GM18870 (cell line): ENCODE measurements at regions not wholly inside any gene's neighbourhood (a gene's known extent, or its start where the extent isn't known, plus 50 kb on each side); places are given as distances from the start of the nearest gene placed in this dataset.
"Not testable (repeated sequence)": the region's sequence is repeated elsewhere in the genome, so short reads cannot be mapped to it uniquely, and the experiment has no call there.

Experiments used
- ATAC-seq: cut with Tn5 transposase; IDR thresholded peaks from one replicate; pipeline ENCODE4 v1.9.1; 2021; ENCODE audit warnings: moderate library complexity; ENCODE audit not compliant: unreplicated experiment

- no peak for ATAC-seq
Observed at GRCh38 chr1:147071142-147071541, 101.1 kb downstream of the PRKAB2 start.

- no peak for ATAC-seq
Observed at GRCh38 chr1:147062956-147063355, 109.3 kb downstream of the PRKAB2 start.

- ATAC-seq: not testable (repeated sequence)
Observed at GRCh38 chr1:147061880-147062279, 110.4 kb downstream of the PRKAB2 start.

GRCh38 chr1:147053269-147053668 lies 115.1 kb downstream of the NBPF12 start:
- ATAC-seq: no peak

GRCh38 chr1:147052677-147053076 lies 114.6 kb downstream of the NBPF12 start:
- no peak for ATAC-seq

- ATAC-seq: no peak
Observed at GRCh38 chr1:147052143-147052542, 114.0 kb downstream of the NBPF12 start.

- ATAC-seq: no peak
Observed at GRCh38 chr1:147051136-147051535, 113.0 kb downstream of the NBPF12 start.

- ATAC-seq: no peak
Observed at GRCh38 chr1:147050654-147051053, 112.5 kb downstream of the NBPF12 start.

GRCh38 chr1:147046863-147047394 lies 108.8 kb downstream of the NBPF12 start:
- ATAC-seq: peak; percentile 56

GRCh38 chr1:147046189-147046862 lies 108.2 kb downstream of the NBPF12 start:
- peak; percentile 26 for ATAC-seq
